AG09309 (cell line): ENCODE measurements at regions not wholly inside any gene's neighbourhood (a gene's known extent, or its start where the extent isn't known, plus 50 kb on each side); places are given as distances from the start of the nearest gene placed in this dataset.

Source experiments
- DNase-seq: peaks from one replicate; pipeline ENCODE4 v3.0.0-alpha.2; 2010; ENCODE audit warnings: low read depth
- H3K4me3 ChIP-seq: 2 replicates; pipeline ENCODE4 v1.5.1; 2011; ENCODE audit warnings: mild to moderate bottlenecking, low read depth, low read length, moderate library complexity; ENCODE audit not compliant: control insufficient read depth
- CTCF ChIP-seq: IDR thresholded peaks from 2 replicates; pipeline ENCODE4 v1.5.1; 2011; ENCODE audit warnings: mild to moderate bottlenecking, low read depth, low read length, inconsistent platforms; ENCODE audit not compliant: insufficient read depth, control insufficient read depth; ENCODE audit errors: missing control alignments

- TF ChIP-seq CTCF, result no peak
- DNase-seq, result no peak
- H3K4me3 ChIP-seq, result no peak overlapping the region
These were observed 209.5 kb upstream of the LNX1 start for GRCh38 chr4:53800741-53801140.

- no peak for DNase-seq
- no peak for TF ChIP-seq CTCF
- H3K4me3 ChIP-seq, result no peak overlapping the region
These were observed 201.8 kb upstream of the LNX1 start for GRCh38 chr4:53793096-53793495.

GRCh38 chr4:53790286-53790685 lies 199.0 kb upstream of the LNX1 start:
- DNase-seq, result no peak
- no peak for TF ChIP-seq CTCF
- H3K4me3 ChIP-seq, result no peak overlapping the region

GRCh38 chr4:53788621-53789020 lies 197.3 kb upstream of the LNX1 start:
- no peak for TF ChIP-seq CTCF
- H3K4me3 ChIP-seq, result no peak overlapping the region
- DNase-seq, result no peak

GRCh38 chr4:53788011-53788410 lies 196.7 kb upstream of the LNX1 start:
- no peak for DNase-seq
- TF ChIP-seq CTCF, result no peak

GRCh38 chr4:53786632-53787031 lies 195.3 kb upstream of the LNX1 start:
- no peak for DNase-seq
- no peak for TF ChIP-seq CTCF
- H3K4me3 ChIP-seq, result no peak overlapping the region

More at GRCh38 chr4:53788011-53788410, 196.7 kb upstream of the LNX1 start:
- no peak overlapping the region for H3K4me3 ChIP-seq

GRCh38 chr4:53785996-53786395 lies 194.7 kb upstream of the LNX1 start:
- TF ChIP-seq CTCF, result no peak
- H3K4me3 ChIP-seq, result no peak overlapping the region
- no peak for DNase-seq
